ENCODE measurements at regions not wholly inside any gene's neighbourhood (a gene's known extent, or its start where the extent isn't known, plus 50 kb on each side); places are given as distances from the start of the nearest gene placed in this dataset.

- Histone ChIP-seq H3K9ac (ENCODE audit: low read depth in 1 of 3, low read length in 3 of 3) (no peak overlapping the region), H3K27ac (ENCODE audit: low read depth, low read length) (no peak overlapping the region), H3K4me3 (ENCODE audit: low read length in 3 of 3) (no peak overlapping the region), H3K4me1 (ENCODE audit: control insufficient read depth in 3 of 3, insufficient read depth in 3 of 3, low read length in 3 of 3) (no peaks in the 10 kb centered on the region), H3K27me3 (ENCODE audit: control insufficient read depth in 3 of 3, insufficient read depth in 3 of 3, low read length in 3 of 3) (no peaks in the 10 kb centered on the region), H3K36me3 (ENCODE audit: control insufficient read depth in 3 of 3, insufficient read depth in 3 of 3, low read length in 3 of 3) (no peaks in the 10 kb centered on the region), H3K9me3 (ENCODE audit: control insufficient read depth in 3 of 3, low read length in 3 of 3) (no peaks in the 10 kb centered on the region)
Observed at GRCh38 chr17:55865072-55865762, 114.4 kb downstream of the PCTP start.

- H3K27ac ChIP-seq (ENCODE audit: low read depth, low read length): no peak overlapping the region
- no peaks in the 10 kb centered on the region for H3K9me3 ChIP-seq (ENCODE audit: control insufficient read depth in 3 of 3, low read length in 3 of 3)
- no peak overlapping the region for H3K9ac ChIP-seq (ENCODE audit: low read depth in 1 of 3, low read length in 3 of 3)
- H3K36me3 ChIP-seq (ENCODE audit: control insufficient read depth in 3 of 3, insufficient read depth in 3 of 3, low read length in 3 of 3): no peaks in the 10 kb centered on the region
- no peaks in the 10 kb centered on the region for H3K4me1 ChIP-seq (ENCODE audit: control insufficient read depth in 3 of 3, insufficient read depth in 3 of 3, low read length in 3 of 3)
- H3K4me3 ChIP-seq (ENCODE audit: low read length in 3 of 3): no peak overlapping the region
- no peaks in the 10 kb centered on the region for H3K27me3 ChIP-seq (ENCODE audit: control insufficient read depth in 3 of 3, insufficient read depth in 3 of 3, low read length in 3 of 3)
Observed at GRCh38 chr17:55870044-55870443, 119.2 kb downstream of the PCTP start.

GRCh38 chr17:55872374-55872773, 121.5 kb downstream of the PCTP start:
- H3K9me3 ChIP-seq (ENCODE audit: control insufficient read depth in 3 of 3, low read length in 3 of 3): no peaks in the 10 kb centered on the region
- H3K4me1 ChIP-seq (ENCODE audit: control insufficient read depth in 3 of 3, insufficient read depth in 3 of 3, low read length in 3 of 3): no peaks in the 10 kb centered on the region
- H3K4me3 ChIP-seq (ENCODE audit: low read length in 3 of 3): no peak overlapping the region
- H3K36me3 ChIP-seq (ENCODE audit: control insufficient read depth in 3 of 3, insufficient read depth in 3 of 3, low read length in 3 of 3): no peaks in the 10 kb centered on the region
- H3K9ac ChIP-seq (ENCODE audit: low read depth in 1 of 3, low read length in 3 of 3): no peak overlapping the region
- no peak overlapping the region for H3K27ac ChIP-seq (ENCODE audit: low read depth, low read length)
- H3K27me3 ChIP-seq (ENCODE audit: control insufficient read depth in 3 of 3, insufficient read depth in 3 of 3, low read length in 3 of 3): no peaks in the 10 kb centered on the region

- Histone ChIP-seq H3K36me3 (ENCODE audit: control insufficient read depth in 3 of 3, insufficient read depth in 3 of 3, low read length in 3 of 3) (no peaks in the 10 kb centered on the region), H3K4me1 (ENCODE audit: control insufficient read depth in 3 of 3, insufficient read depth in 3 of 3, low read length in 3 of 3) (no peaks in the 10 kb centered on the region), H3K9me3 (ENCODE audit: control insufficient read depth in 3 of 3, low read length in 3 of 3) (no peaks in the 10 kb centered on the region), H3K4me3 (ENCODE audit: low read length in 3 of 3) (no peak overlapping the region), H3K27ac (ENCODE audit: low read depth, low read length) (no peak overlapping the region), H3K9ac (ENCODE audit: low read depth in 1 of 3, low read length in 3 of 3) (no peak overlapping the region), H3K27me3 (ENCODE audit: control insufficient read depth in 3 of 3, insufficient read depth in 3 of 3, low read length in 3 of 3) (no peaks in the 10 kb centered on the region)
Observed at GRCh38 chr17:55873017-55873758, 122.3 kb downstream of the PCTP start.

- Histone ChIP-seq H3K4me3 (ENCODE audit: low read length in 3 of 3) (no peak overlapping the region), H3K27me3 (ENCODE audit: control insufficient read depth in 3 of 3, insufficient read depth in 3 of 3, low read length in 3 of 3) (no peaks in the 10 kb centered on the region), H3K27ac (ENCODE audit: low read depth, low read length) (no peak overlapping the region), H3K36me3 (ENCODE audit: control insufficient read depth in 3 of 3, insufficient read depth in 3 of 3, low read length in 3 of 3) (no peaks in the 10 kb centered on the region), H3K4me1 (ENCODE audit: control insufficient read depth in 3 of 3, insufficient read depth in 3 of 3, low read length in 3 of 3) (no peaks in the 10 kb centered on the region), H3K9me3 (ENCODE audit: control insufficient read depth in 3 of 3, low read length in 3 of 3) (no peaks in the 10 kb centered on the region), H3K9ac (ENCODE audit: low read depth in 1 of 3, low read length in 3 of 3) (no peak overlapping the region)
Observed at GRCh38 chr17:55883149-55883548, 132.3 kb downstream of the PCTP start.

GRCh38 chr17:55887531-55887930, 136.7 kb downstream of the PCTP start:
- no peak overlapping the region for H3K27ac ChIP-seq (ENCODE audit: low read depth, low read length)
- H3K36me3 ChIP-seq (ENCODE audit: control insufficient read depth in 3 of 3, insufficient read depth in 3 of 3, low read length in 3 of 3): no peaks in the 10 kb centered on the region
- H3K4me1 ChIP-seq (ENCODE audit: control insufficient read depth in 3 of 3, insufficient read depth in 3 of 3, low read length in 3 of 3): no peaks in the 10 kb centered on the region
- H3K4me3 ChIP-seq (ENCODE audit: low read length in 3 of 3): no peak overlapping the region
- H3K9me3 ChIP-seq (ENCODE audit: control insufficient read depth in 3 of 3, low read length in 3 of 3): no peaks in the 10 kb centered on the region
- no peak overlapping the region for H3K9ac ChIP-seq (ENCODE audit: low read depth in 1 of 3, low read length in 3 of 3)
- H3K27me3 ChIP-seq (ENCODE audit: control insufficient read depth in 3 of 3, insufficient read depth in 3 of 3, low read length in 3 of 3): no peaks in the 10 kb centered on the region

- no peak overlapping the region for H3K9ac ChIP-seq (ENCODE audit: low read depth in 1 of 3, low read length in 3 of 3)
- no peaks in the 10 kb centered on the region for H3K9me3 ChIP-seq (ENCODE audit: control insufficient read depth in 3 of 3, low read length in 3 of 3)
- H3K36me3 ChIP-seq (ENCODE audit: control insufficient read depth in 3 of 3, insufficient read depth in 3 of 3, low read length in 3 of 3): no peaks in the 10 kb centered on the region
- H3K27me3 ChIP-seq (ENCODE audit: control insufficient read depth in 3 of 3, insufficient read depth in 3 of 3, low read length in 3 of 3): no peaks in the 10 kb centered on the region
- no peak overlapping the region for H3K27ac ChIP-seq (ENCODE audit: low read depth, low read length)
- no peaks in the 10 kb centered on the region for H3K4me1 ChIP-seq (ENCODE audit: control insufficient read depth in 3 of 3, insufficient read depth in 3 of 3, low read length in 3 of 3)
- no peak overlapping the region for H3K4me3 ChIP-seq (ENCODE audit: low read length in 3 of 3)
Observed at GRCh38 chr17:55889271-55889670, 138.4 kb downstream of the PCTP start.

GRCh38 chr17:55895112-55895759, 144.4 kb downstream of the PCTP start:
- Histone ChIP-seq H3K9ac (ENCODE audit: low read depth in 1 of 3, low read length in 3 of 3) (no peak overlapping the region), H3K36me3 (ENCODE audit: control insufficient read depth in 3 of 3, insufficient read depth in 3 of 3, low read length in 3 of 3) (no peaks in the 10 kb centered on the region), H3K27me3 (ENCODE audit: control insufficient read depth in 3 of 3, insufficient read depth in 3 of 3, low read length in 3 of 3) (no peaks in the 10 kb centered on the region), H3K4me1 (ENCODE audit: control insufficient read depth in 3 of 3, insufficient read depth in 3 of 3, low read length in 3 of 3) (no peaks in the 10 kb centered on the region), H3K9me3 (ENCODE audit: control insufficient read depth in 3 of 3, low read length in 3 of 3) (no peaks in the 10 kb centered on the region), H3K27ac (ENCODE audit: low read depth, low read length) (peak overlapping the region; percentile 9), H3K4me3 (ENCODE audit: low read length in 3 of 3) (no peak overlapping the region)

- Histone ChIP-seq H3K36me3 (ENCODE audit: control insufficient read depth in 3 of 3, insufficient read depth in 3 of 3, low read length in 3 of 3) (no peaks in the 10 kb centered on the region), H3K4me1 (ENCODE audit: control insufficient read depth in 3 of 3, insufficient read depth in 3 of 3, low read length in 3 of 3) (no peaks in the 10 kb centered on the region)
Observed at GRCh38 chr17:55897301-55897700, 146.4 kb downstream of the PCTP start.

GRCh38 chr17:55898195-55898594, 147.3 kb downstream of the PCTP start:
- no peak overlapping the region for H3K9ac ChIP-seq (ENCODE audit: low read depth in 1 of 3, low read length in 3 of 3)
- H3K4me1 ChIP-seq (ENCODE audit: control insufficient read depth in 3 of 3, insufficient read depth in 3 of 3, low read length in 3 of 3): no peaks in the 10 kb centered on the region
- H3K4me3 ChIP-seq (ENCODE audit: low read length in 3 of 3): no peak overlapping the region
- H3K36me3 ChIP-seq (ENCODE audit: control insufficient read depth in 3 of 3, insufficient read depth in 3 of 3, low read length in 3 of 3): no peaks in the 10 kb centered on the region
- peak overlapping the region; percentile 39 for H3K27ac ChIP-seq (ENCODE audit: low read depth, low read length)
- H3K9me3 ChIP-seq (ENCODE audit: control insufficient read depth in 3 of 3, low read length in 3 of 3): no peaks in the 10 kb centered on the region
- no peaks in the 10 kb centered on the region for H3K27me3 ChIP-seq (ENCODE audit: control insufficient read depth in 3 of 3, insufficient read depth in 3 of 3, low read length in 3 of 3)

More at GRCh38 chr17:55897301-55897700, 146.4 kb downstream of the PCTP start:
- Histone ChIP-seq H3K9me3 (ENCODE audit: control insufficient read depth in 3 of 3, low read length in 3 of 3) (no peaks in the 10 kb centered on the region), H3K4me3 (ENCODE audit: low read length in 3 of 3) (no peak overlapping the region), H3K9ac (ENCODE audit: low read depth in 1 of 3, low read length in 3 of 3) (no peak overlapping the region), H3K27ac (ENCODE audit: low read depth, low read length) (peak overlapping the region; percentile 39), H3K27me3 (ENCODE audit: control insufficient read depth in 3 of 3, insufficient read depth in 3 of 3, low read length in 3 of 3) (no peaks in the 10 kb centered on the region)

Data from skeletal muscle tissue (tissue), 3 donors.